GM21423 (cell line): ENCODE measurements at regions not wholly inside any gene's neighbourhood (a gene's known extent, or its start where the extent isn't known, plus 50 kb on each side); places are given as distances from the start of the nearest gene placed in this dataset.

Source experiments
- ATAC-seq: cut with Tn5 transposase; IDR thresholded peaks from one replicate; pipeline ENCODE4 v1.9.1; 2021; ENCODE audit warnings: mild to moderate bottlenecking, moderate library complexity; ENCODE audit not compliant: unreplicated experiment

- no peak for ATAC-seq
Measured at GRCh38 chr17:73801455-73802100, 157.3 kb upstream of the SDK2 start.

DNA sequence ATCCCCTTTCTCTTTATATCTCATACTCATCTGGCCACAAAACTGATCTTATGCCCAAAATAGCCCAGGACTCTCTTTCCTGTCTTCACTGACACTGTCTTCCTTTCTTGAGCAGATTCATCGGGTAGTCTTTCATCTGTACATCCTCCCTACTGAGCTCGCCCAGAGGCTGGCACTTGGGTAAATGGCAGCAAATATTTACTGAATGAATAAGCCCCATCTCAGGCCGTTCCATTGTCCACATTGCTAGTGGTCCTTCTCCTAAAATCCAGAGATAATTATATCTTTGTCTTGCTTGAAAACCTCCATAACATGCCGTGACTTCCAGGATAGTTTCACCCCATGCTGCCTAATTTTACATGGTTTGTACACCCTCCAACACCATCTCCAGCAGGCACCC is 158.1 kb upstream of the SDK2 start:
- no peak for ATAC-seq

DNA sequence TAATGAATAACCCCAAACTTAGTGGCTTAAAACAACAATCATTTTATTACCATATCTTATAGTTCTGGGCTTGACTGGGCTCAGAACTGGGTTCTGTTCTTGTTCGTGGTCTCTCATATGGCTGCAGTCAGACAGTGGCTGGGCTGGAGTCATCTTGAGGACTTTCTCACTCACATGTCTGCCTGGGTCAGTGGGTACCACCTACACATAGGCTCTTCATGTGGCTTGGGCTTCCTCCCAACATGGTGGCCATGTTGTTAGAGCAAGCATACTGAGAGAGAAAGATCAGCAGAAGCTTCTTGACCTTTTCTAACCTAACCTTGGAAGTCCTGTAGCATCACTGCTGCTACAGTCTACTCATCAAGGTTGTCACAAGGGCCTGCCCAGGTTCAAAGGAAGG is 158.6 kb upstream of the SDK2 start:
- ATAC-seq: no peak

- ATAC-seq: no peak
Measured at GRCh38 chr17:73803964-73804435, 159.8 kb upstream of the SDK2 start.

GRCh38 chr17:73806768-73807167 is 162.5 kb upstream of the SDK2 start:
- ATAC-seq: no peak

DNA sequence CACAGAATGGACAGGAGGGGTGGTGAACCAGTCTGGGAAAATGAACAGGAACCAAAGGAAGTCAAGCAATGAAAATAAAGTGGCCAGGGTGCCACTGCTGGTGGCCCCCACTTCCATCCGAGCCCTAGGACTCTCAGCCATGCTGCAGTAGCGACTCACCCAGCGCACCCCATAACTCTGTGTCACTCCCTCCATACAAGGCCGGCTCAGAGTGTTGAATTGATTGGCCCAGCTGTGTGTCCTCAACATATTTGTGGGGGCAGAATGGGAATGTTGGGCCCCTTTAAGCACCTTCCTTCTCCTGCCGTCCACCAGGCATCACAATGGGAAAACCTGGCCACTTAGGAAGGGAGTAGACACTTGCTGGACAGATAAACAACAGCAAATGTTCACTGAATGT is 169.0 kb upstream of the SDK2 start:
- no peak for ATAC-seq

DNA sequence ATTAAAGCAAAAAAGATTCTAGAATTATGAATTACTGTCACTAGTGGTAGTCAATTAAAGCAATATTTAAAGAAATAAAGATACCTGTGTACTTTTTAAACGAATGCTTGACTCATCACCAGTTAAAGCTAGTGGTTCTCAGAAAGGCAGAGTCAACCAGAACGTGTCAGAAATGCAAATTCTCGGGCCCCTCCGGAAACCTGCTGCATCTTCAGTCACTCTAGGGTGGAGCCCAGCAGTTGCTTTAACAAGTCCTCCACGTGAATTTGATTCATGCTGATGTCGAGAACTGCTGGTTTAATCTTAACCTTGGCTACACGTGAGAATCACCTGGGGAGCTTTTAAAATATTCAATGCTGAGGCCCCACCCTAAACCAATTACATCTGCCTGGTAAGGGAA is 169.8 kb upstream of the SDK2 start:
- no peak for ATAC-seq

GRCh38 chr17:73815474-73815873 is 171.2 kb upstream of the SDK2 start:
- no peak for ATAC-seq

GRCh38 chr17:73819440-73820395 is 175.5 kb upstream of the SDK2 start:
- no peak for ATAC-seq

GRCh38 chr17:73820686-73821448 is 176.6 kb upstream of the SDK2 start:
- ATAC-seq: no peak

- ATAC-seq: no peak
Measured at GRCh38 chr17:73821665-73822064, 177.4 kb upstream of the SDK2 start.

DNA sequence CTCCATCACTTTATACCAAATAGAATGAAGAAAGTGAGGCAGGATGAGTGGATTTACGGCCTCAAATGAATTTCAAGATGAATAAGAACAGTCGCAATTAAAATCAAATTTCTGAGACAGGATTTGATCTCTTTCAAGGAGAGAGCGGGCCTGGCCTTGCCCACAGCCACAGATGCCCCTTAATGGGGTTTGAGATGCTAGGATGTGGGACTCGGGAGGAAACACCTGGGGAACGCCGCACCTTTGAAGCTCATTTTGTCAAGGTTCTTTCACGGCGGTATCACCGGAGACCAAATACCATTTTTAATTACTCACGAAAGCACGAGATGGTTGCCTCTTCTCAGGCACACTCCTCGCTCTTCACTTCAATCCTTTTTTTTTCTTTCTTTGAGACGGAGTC is 178.1 kb upstream of the SDK2 start:
- no peak for ATAC-seq

GRCh38 chr17:73823684-73824083 is 179.4 kb upstream of the SDK2 start:
- no peak for ATAC-seq

GRCh38 chr17:73824321-73824720 is 180.1 kb upstream of the SDK2 start:
- ATAC-seq: no peak

- no peak for ATAC-seq
Measured at GRCh38 chr17:73826181-73826871, 182.1 kb upstream of the SDK2 start.

DNA sequence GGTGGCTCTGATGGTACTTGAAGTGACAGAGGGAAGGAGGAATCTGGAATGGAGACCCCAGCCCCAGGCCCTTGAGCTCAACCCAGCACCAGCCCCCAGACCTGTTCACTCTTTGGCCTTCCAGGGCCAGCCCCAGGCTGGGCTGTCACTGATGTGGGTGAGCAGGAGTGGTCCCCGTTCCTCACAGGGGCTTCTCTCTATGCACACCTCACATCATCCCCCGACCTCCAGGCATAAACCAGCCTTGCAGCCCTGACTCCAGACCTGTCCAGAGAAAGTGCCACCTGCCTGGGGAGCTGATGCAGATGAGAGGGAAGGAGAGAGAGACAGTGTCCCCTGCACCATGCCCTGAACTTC is 182.6 kb upstream of the SDK2 start:
- ATAC-seq: no peak

GRCh38 chr17:73827627-73828291 is 183.5 kb upstream of the SDK2 start:
- no peak for ATAC-seq

- ATAC-seq: no peak
Measured at GRCh38 chr17:73829676-73830280, 185.5 kb upstream of the SDK2 start.

- no peak for ATAC-seq
Measured at GRCh38 chr17:73831699-73832098, 187.5 kb upstream of the SDK2 start.
